OCI-LY1 (cell line): ENCODE measurements at regions not wholly inside any gene's neighbourhood (a gene's known extent, or its start where the extent isn't known, plus 50 kb on each side); places are given as distances from the start of the nearest gene placed in this dataset.

Experiments
- H2AFZ ChIP-seq: fragments of 200-600 bp; sonication (generic), shearing (Covaris generic); 2 replicates; pipeline ENCODE4 v1.6.0; 2014; ENCODE audit warnings: antibody characterized with exemption, mild to moderate bottlenecking, low read length
- H3F3A ChIP-seq: fragments of 200-600 bp; sonication (generic), shearing (Covaris generic); 2 replicates; pipeline ENCODE4 v1.6.0; 2014; ENCODE audit warnings: mild to moderate bottlenecking, antibody characterized with exemption, low read length, moderate library complexity; ENCODE audit not compliant: insufficient read depth
- H3K27ac ChIP-seq: fragments of 200-600 bp; sonication (generic); 2 replicates; pipeline ENCODE4 v1.5.1; 2014; ENCODE audit warnings: low read length, mixed run types, mild to moderate bottlenecking, low read depth; ENCODE audit not compliant: poor library complexity, severe bottlenecking
- H3K27me3 ChIP-seq: fragments of 200-600 bp; sonication (generic); 2 replicates; pipeline ENCODE4 v1.6.0; 2014; ENCODE audit warnings: antibody characterized with exemption, mild to moderate bottlenecking, low read length, moderate library complexity; ENCODE audit not compliant: insufficient read depth
- H3K36me3 ChIP-seq: fragments of 200-600 bp; sonication (generic); 2 replicates; pipeline ENCODE4 v1.6.1; 2014; ENCODE audit warnings: mild to moderate bottlenecking, antibody characterized with exemption, low read length, moderate library complexity, mixed read lengths; ENCODE audit not compliant: insufficient read depth
- H3K4me1 ChIP-seq: fragments of 200-600 bp; sonication (generic); 2 replicates; pipeline ENCODE4 v1.5.1; 2014; ENCODE audit warnings: mild to moderate bottlenecking, low read length, moderate library complexity; ENCODE audit not compliant: insufficient read depth, severe bottlenecking
- H3K4me2 ChIP-seq: fragments of 200-600 bp; sonication (generic), shearing (Covaris generic); 2 replicates; pipeline ENCODE4 v1.6.1; 2014; ENCODE audit warnings: low read length
- H3K4me3 ChIP-seq: fragments of 200-600 bp; sonication (generic); 2 replicates; pipeline ENCODE4 v1.5.1; 2014; ENCODE audit warnings: low read length, low read depth, mild to moderate bottlenecking, mixed read lengths; ENCODE audit not compliant: poor library complexity, severe bottlenecking
- H3K79me2 ChIP-seq: fragments of 200-600 bp; shearing (Covaris generic); 2 replicates; pipeline ENCODE4 v1.6.1; 2016; ENCODE audit warnings: mixed run types, low read length, mixed read lengths; ENCODE audit not compliant: insufficient read depth
- H3K9ac ChIP-seq: fragments of 200-600 bp; sonication (generic), shearing (Covaris generic); 2 replicates; pipeline ENCODE4 v1.6.1; 2014; ENCODE audit warnings: mild to moderate bottlenecking, low read length, mixed read lengths
- H3K9me2 ChIP-seq: fragments of 200-600 bp; sonication (generic), shearing (Covaris generic); 2 replicates; pipeline ENCODE4 v1.6.1; 2014; ENCODE audit warnings: low read depth, mild to moderate bottlenecking, low read length, mixed read lengths
- H3K9me3 ChIP-seq: fragments of 200-600 bp; shearing (Covaris generic); 2 replicates; pipeline ENCODE4 v1.6.1; 2014; ENCODE audit warnings: low read length, mixed read lengths
- H4K20me1 ChIP-seq: fragments of 200-600 bp; sonication (generic), shearing (Covaris generic); 2 replicates; pipeline ENCODE4 v1.6.0; 2016; ENCODE audit warnings: mild to moderate bottlenecking, low read length; ENCODE audit not compliant: insufficient read depth
- EZH2 ChIP-seq: fragments of 200-600 bp; sonication (generic), shearing (Covaris generic); IDR thresholded peaks from 2 replicates; pipeline ENCODE4 v1.8.0; 2017; ENCODE audit warnings: borderline replicate concordance, mixed run types, mild to moderate bottlenecking, antibody characterized with exemption, low read length, moderate library complexity, mixed read lengths
- TF ChIP-seq, protein P1 (sequence below): fragments of 200-600 bp; sonication (generic), shearing (Covaris generic); IDR thresholded peaks from 2 replicates; pipeline ENCODE4 v1.5.1; 2017; ENCODE audit warnings: mild to moderate bottlenecking, antibody characterized with exemption, low read length, moderate library complexity, mixed read lengths

DNA sequence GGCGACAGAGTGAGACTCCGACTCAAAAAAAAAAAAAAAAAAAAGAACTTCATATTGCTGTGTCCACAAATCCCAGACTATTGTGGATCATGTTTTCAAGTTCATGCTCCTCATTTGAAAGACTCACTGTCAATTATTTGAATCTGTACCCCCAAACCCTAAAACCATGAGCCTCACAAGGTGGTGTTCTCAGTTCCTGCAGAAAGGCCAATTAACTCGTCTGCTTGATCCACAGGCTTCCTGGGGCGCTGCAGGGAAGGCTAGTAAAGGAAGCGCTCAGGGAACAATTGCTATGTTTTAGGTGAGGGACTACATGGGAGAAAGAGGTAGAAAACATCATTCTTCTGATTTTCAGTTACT, 396.8 kb upstream of the NETO1 start:
- H2AFZ ChIP-seq, result no peak overlapping the region
- no peaks in the 10 kb centered on the region for H4K20me1 ChIP-seq
- no peaks in the 10 kb centered on the region; the same call in 1 of the 2 replicates for H3K9me2 ChIP-seq
- no peaks in the 10 kb centered on the region for H3K36me3 ChIP-seq
- H3K79me2 ChIP-seq, result no peaks in the 10 kb centered on the region
- H3K9ac ChIP-seq, result no peak overlapping the region
- H3F3A ChIP-seq, result no peaks in the 10 kb centered on the region
- no peaks in the 10 kb centered on the region for H3K9me3 ChIP-seq
- no peaks in the 10 kb centered on the region for H3K4me1 ChIP-seq
- no peak for TF ChIP-seq EZH2
- TF ChIP-seq, protein P1, sequence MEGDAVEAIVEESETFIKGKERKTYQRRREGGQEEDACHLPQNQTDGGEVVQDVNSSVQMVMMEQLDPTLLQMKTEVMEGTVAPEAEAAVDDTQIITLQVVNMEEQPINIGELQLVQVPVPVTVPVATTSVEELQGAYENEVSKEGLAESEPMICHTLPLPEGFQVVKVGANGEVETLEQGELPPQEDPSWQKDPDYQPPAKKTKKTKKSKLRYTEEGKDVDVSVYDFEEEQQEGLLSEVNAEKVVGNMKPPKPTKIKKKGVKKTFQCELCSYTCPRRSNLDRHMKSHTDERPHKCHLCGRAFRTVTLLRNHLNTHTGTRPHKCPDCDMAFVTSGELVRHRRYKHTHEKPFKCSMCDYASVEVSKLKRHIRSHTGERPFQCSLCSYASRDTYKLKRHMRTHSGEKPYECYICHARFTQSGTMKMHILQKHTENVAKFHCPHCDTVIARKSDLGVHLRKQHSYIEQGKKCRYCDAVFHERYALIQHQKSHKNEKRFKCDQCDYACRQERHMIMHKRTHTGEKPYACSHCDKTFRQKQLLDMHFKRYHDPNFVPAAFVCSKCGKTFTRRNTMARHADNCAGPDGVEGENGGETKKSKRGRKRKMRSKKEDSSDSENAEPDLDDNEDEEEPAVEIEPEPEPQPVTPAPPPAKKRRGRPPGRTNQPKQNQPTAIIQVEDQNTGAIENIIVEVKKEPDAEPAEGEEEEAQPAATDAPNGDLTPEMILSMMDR, result no peak
- H3K4me3 ChIP-seq, result no peak overlapping the region
- H3K27me3 ChIP-seq, result no peaks in the 10 kb centered on the region
- H3K27ac ChIP-seq, result no peak overlapping the region
- no peak overlapping the region for H3K4me2 ChIP-seq

DNA sequence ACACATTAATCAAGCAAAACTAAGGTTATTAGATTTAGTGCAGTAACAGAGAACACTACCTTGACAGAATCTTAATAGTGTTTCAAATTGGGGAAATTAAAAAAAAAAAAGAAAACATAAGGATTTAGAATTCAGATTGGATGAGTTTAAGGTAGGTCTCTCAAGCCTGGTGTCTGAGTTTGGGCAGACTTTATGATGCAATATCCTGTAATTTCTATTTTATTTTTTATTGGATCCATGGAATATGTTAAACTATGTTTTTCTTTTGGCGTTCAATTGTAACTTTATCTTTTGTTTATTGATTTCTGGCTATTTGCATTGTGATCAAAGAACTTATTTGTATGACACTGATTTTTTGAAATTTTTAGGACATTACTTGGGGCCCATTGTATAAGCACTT, 394.1 kb upstream of the NETO1 start:
- H3K79me2 ChIP-seq, result no peaks in the 10 kb centered on the region

DNA sequence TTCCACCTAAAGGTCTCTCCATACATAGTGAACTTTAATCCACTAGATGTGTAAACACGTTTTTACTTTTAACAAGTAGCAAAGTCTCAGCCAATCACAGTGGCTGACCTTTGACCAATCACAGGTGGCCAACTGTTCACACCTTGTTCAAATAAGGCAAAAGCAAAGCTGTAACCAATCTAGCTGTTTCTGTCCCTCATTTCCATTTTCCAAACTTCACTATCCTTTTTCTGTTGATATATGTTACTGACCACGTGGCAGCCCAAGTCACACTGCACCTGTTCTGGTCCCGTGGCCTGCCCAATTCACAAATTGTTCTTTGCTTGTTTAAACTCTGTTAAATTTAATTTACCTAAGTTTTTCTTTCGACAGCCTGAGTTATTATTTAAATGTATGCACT, 393.5 kb upstream of the NETO1 start:
- no peak for TF ChIP-seq EZH2
- TF ChIP-seq, protein P1, result no peak
- no peak overlapping the region for H3K4me3 ChIP-seq
- H3K4me1 ChIP-seq, result no peaks in the 10 kb centered on the region
- no peaks in the 10 kb centered on the region for H3K9me3 ChIP-seq
- H3K27me3 ChIP-seq, result no peaks in the 10 kb centered on the region
- no peak overlapping the region for H2AFZ ChIP-seq
- H3K27ac ChIP-seq, result no peak overlapping the region
- H3K36me3 ChIP-seq, result no peaks in the 10 kb centered on the region
- H3K4me2 ChIP-seq, result no peak overlapping the region
- H3K9ac ChIP-seq, result no peak overlapping the region
- no peaks in the 10 kb centered on the region; the same call in 1 of the 2 replicates for H3K9me2 ChIP-seq
- H4K20me1 ChIP-seq, result no peaks in the 10 kb centered on the region
- no peaks in the 10 kb centered on the region for H3K79me2 ChIP-seq
- no peaks in the 10 kb centered on the region for H3F3A ChIP-seq

More for the DNA sequence above, 394.1 kb upstream of the NETO1 start:
- no peaks in the 10 kb centered on the region for H3K36me3 ChIP-seq
- H3K4me3 ChIP-seq, result no peak overlapping the region
- H2AFZ ChIP-seq, result no peak overlapping the region
- no peaks in the 10 kb centered on the region for H4K20me1 ChIP-seq
- H3K4me2 ChIP-seq, result no peak overlapping the region
- H3F3A ChIP-seq, result no peaks in the 10 kb centered on the region
- H3K9ac ChIP-seq, result no peak overlapping the region
- TF ChIP-seq, protein P1, result no peak
- no peaks in the 10 kb centered on the region for H3K4me1 ChIP-seq
- no peaks in the 10 kb centered on the region; the same call in 1 of the 2 replicates for H3K9me2 ChIP-seq
- no peak overlapping the region for H3K27ac ChIP-seq
- H3K27me3 ChIP-seq, result no peaks in the 10 kb centered on the region
- no peaks in the 10 kb centered on the region for H3K9me3 ChIP-seq
